Panc1 (cell line): ENCODE measurements at regions not wholly inside any gene's neighbourhood (a gene's known extent, or its start where the extent isn't known, plus 50 kb on each side); places are given as distances from the start of the nearest gene placed in this dataset.

Experiments used
- ATAC-seq: fragments of 200-7000 bp; cut with Tn5 transposase; 2 replicates; pipeline ENCODE4 v1.9.1; 2020; ENCODE audit warnings: mild to moderate bottlenecking, moderate library complexity
- BruUV-seq: library from RNA; stranded (reverse); fragments of 400-500 nt; replicated peaks from 2 replicates; lab custom pipeline; 2021; lab: Mats Ljungman, UMichigan
- CTCF ChIA-PET: fragments of 300-600 bp; sonication (Branson Sonifier 250); formaldehyde crosslinking; loops from one replicate; lab custom pipeline; 2022; ENCODE audit warnings: antibody characterized with exemption; lab: Charles Lee
- POLR2A ChIA-PET: fragments of 300-600 bp; sonication (Branson Sonifier 250); formaldehyde crosslinking; loops from one replicate; lab custom pipeline; 2022; ENCODE audit warnings: antibody characterized with exemption; lab: Charles Lee
- DNase-seq: peaks from one replicate; pipeline ENCODE4 v3.0.0-alpha.2; 2010; ENCODE audit warnings: low read depth, low spot score
- H3K27ac ChIP-seq: 2 replicates; pipeline ENCODE4 v1.5.1; 2011; ENCODE audit warnings: mild to moderate bottlenecking, low read length, inconsistent platforms
- H3K27me3 ChIP-seq: fragments of 200-500 bp; sonication (Bioruptor generic); 2 replicates; pipeline ENCODE4 v1.6.0; 2014; ENCODE audit warnings: low read length, inconsistent platforms; ENCODE audit not compliant: control insufficient read depth, insufficient read depth
- H3K36me3 ChIP-seq: fragments of 200-500 bp; sonication (Bioruptor generic); 2 replicates; pipeline ENCODE4 v1.5.1; 2014; ENCODE audit warnings: inconsistent platforms, mild to moderate bottlenecking, low read length, moderate library complexity; ENCODE audit not compliant: control insufficient read depth, insufficient read depth
- H3K4me1 ChIP-seq: 2 replicates; pipeline ENCODE4 v1.5.1; 2011; ENCODE audit warnings: inconsistent platforms, mild to moderate bottlenecking, low read length, moderate library complexity; ENCODE audit not compliant: control insufficient read depth, insufficient read depth
- H3K4me3 ChIP-seq, 2 experiments: 2 replicates each; pipeline ENCODE4 v1.5.1; 2011 to 2012; ENCODE audit warnings: low read depth in 2 of 2, low read length in 2 of 2, mild to moderate bottlenecking in 2 of 2, inconsistent platforms in 1 of 2, moderate library complexity in 1 of 2
- H3K9me3 ChIP-seq: fragments of 200-500 bp; sonication (Bioruptor generic); 2 replicates; pipeline ENCODE4 v1.5.1; 2014; ENCODE audit warnings: low read depth, mild to moderate bottlenecking, inconsistent platforms, low read length, moderate library complexity; ENCODE audit not compliant: control insufficient read depth, insufficient read depth
- CTCF ChIP-seq: fragments of 450-650 bp; IDR thresholded peaks from 2 replicates; pipeline ENCODE4 v1.5.1; 2017; ENCODE audit warnings: mild to moderate bottlenecking
- POLR2AphosphoS5 ChIP-seq: IDR thresholded peaks from 2 replicates; pipeline ENCODE4 v1.6.1; 2012; ENCODE audit warnings: mild to moderate bottlenecking, low read depth, low read length, moderate library complexity
- SIN3A ChIP-seq: IDR thresholded peaks from 2 replicates; pipeline ENCODE4 v1.6.1; 2012; ENCODE audit warnings: low read depth, mild to moderate bottlenecking, low read length, moderate library complexity, borderline replicate concordance; ENCODE audit not compliant: insufficient read depth
- TCF7L2 ChIP-seq: IDR thresholded peaks from 2 replicates; pipeline ENCODE4 v1.6.1; 2011; ENCODE audit warnings: mild to moderate bottlenecking, low read depth, low read length, inconsistent platforms
- in situ Hi-C: cut with HindIII; loops from 2 replicates; pipeline ENCODE4 v1.10.0; 2016; ENCODE audit warnings: low sequenced_read_pairs, low pct_unique_long_range_greater_than_20kb
- intact Hi-C: fragments of 100-400 bp; cut with micrococcal nuclease; formaldehyde crosslinking; loops from one replicate; pipeline ENCODE4 v1.10.0; 2022; ENCODE audit not compliant: unreplicated experiment
- TF ChIP-seq, protein P1 (sequence below), 2 experiments: IDR thresholded peaks; 2 replicates each; pipeline ENCODE4 v1.6.1; 2011 to 2012; ENCODE audit warnings: low read depth in 2 of 2, control low read depth in 1 of 2, low read length in 1 of 2, mild to moderate bottlenecking in 1 of 2, moderate library complexity in 1 of 2; ENCODE audit not compliant: insufficient read depth in 1 of 2

DNA sequence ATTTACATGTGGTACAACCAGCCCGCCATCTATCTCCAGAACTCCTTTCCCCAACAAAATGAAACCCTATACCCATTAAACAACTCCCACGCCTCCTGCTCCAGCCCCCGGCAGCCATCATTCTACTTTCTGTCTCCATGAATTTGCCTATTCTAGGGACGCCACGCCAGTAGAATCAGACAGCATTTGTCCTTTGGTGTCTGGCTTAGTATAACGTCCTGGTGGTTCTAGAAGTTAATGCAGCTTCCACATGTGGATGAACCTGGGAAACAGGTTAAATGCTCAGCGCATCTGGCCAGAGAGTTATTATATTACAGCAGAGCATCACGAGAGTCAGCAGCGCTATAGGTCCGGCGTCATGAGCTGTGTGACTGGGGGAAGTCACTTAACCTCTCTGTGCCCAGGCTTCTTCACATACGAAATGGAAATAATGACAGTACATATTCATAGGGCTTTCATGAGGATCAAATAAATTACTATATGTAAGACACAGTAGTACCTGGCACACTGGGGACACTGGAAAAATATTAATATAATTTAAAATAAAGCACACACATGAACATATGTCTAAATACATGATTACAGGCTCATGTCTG, 178.7 kb upstream of the TAB2 start:
- no peak overlapping the region for H3K27ac ChIP-seq
- DNase-seq: no peak
- H3K4me3 ChIP-seq: no peak overlapping the region
- no peak for ATAC-seq
- H3K9me3 ChIP-seq: no peaks in the 10 kb centered on the region
- intact Hi-C loops: no loop called here
- H3K27me3 ChIP-seq: no peaks in the 10 kb centered on the region
- in situ Hi-C loops: no loop called here
- POLR2A ChIA-PET: interaction anchor here (0.6 kb wide), 1 partner anchor 487 kb away, joined by 5 read pairs; no protein-coding TSS in a partner anchor
- H3K4me1 ChIP-seq: no peaks in the 10 kb centered on the region
- H3K36me3 ChIP-seq: no peaks in the 10 kb centered on the region
- no TSS peak for BruUV-seq
- TF ChIP-seq POLR2AphosphoS5: no peak
- no peak for TF ChIP-seq TCF7L2
- TF ChIP-seq SIN3A: no peak
- TF ChIP-seq CTCF: no peak
- TF ChIP-seq, protein P1, sequence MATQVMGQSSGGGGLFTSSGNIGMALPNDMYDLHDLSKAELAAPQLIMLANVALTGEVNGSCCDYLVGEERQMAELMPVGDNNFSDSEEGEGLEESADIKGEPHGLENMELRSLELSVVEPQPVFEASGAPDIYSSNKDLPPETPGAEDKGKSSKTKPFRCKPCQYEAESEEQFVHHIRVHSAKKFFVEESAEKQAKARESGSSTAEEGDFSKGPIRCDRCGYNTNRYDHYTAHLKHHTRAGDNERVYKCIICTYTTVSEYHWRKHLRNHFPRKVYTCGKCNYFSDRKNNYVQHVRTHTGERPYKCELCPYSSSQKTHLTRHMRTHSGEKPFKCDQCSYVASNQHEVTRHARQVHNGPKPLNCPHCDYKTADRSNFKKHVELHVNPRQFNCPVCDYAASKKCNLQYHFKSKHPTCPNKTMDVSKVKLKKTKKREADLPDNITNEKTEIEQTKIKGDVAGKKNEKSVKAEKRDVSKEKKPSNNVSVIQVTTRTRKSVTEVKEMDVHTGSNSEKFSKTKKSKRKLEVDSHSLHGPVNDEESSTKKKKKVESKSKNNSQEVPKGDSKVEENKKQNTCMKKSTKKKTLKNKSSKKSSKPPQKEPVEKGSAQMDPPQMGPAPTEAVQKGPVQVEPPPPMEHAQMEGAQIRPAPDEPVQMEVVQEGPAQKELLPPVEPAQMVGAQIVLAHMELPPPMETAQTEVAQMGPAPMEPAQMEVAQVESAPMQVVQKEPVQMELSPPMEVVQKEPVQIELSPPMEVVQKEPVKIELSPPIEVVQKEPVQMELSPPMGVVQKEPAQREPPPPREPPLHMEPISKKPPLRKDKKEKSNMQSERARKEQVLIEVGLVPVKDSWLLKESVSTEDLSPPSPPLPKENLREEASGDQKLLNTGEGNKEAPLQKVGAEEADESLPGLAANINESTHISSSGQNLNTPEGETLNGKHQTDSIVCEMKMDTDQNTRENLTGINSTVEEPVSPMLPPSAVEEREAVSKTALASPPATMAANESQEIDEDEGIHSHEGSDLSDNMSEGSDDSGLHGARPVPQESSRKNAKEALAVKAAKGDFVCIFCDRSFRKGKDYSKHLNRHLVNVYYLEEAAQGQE (IDR thresholded peaks at IDR 0.05; ENCODE audit: insufficient read depth in 1 of 2, low read depth in 2 of 2, low read length in 1 of 2): no peak
- CTCF ChIA-PET: no interaction called here

- no peaks in the 10 kb centered on the region for H3K9me3 ChIP-seq
- H3K4me3 ChIP-seq: no peak overlapping the region
- in situ Hi-C loops (no loop called here), intact Hi-C loops (no loop called here)
- H3K27me3 ChIP-seq: no peaks in the 10 kb centered on the region
- BruUV-seq: no TSS peak
- DNase-seq (no peak), ATAC-seq (no peak)
- POLR2A ChIA-PET: no interaction called here
- H3K36me3 ChIP-seq: no peaks in the 10 kb centered on the region
- H3K27ac ChIP-seq: no peak overlapping the region
- CTCF ChIA-PET: no interaction called here
- TF ChIP-seq CTCF: no peak
- no peak for TF ChIP-seq POLR2AphosphoS5
- no peak for TF ChIP-seq SIN3A
- no peaks in the 10 kb centered on the region for H3K4me1 ChIP-seq
These were observed 177.8 kb upstream of the TAB2 start for GRCh38 chr6:149139782-149140136.
